Chondrocyte (in vitro differentiated cells): ENCODE measurements at regions not wholly inside any gene's neighbourhood (a gene's known extent, or its start where the extent isn't known, plus 50 kb on each side); places are given as distances from the start of the nearest gene placed in this dataset.

ENCODE experiments used
- DNase-seq: peaks from one replicate; pipeline ENCODE4 v3.0.0; 2021; ENCODE audit warnings: mixed read lengths, low spot score
- H3K27ac Mint-ChIP-seq: one replicate; pipeline ENCODE4 v1.8.0; 2021; ENCODE audit warnings: mild to moderate bottlenecking, moderate library complexity, mixed read lengths; ENCODE audit not compliant: unreplicated experiment
- H3K27me3 Mint-ChIP-seq: 2 replicates; pipeline ENCODE4 v1.8.0; 2021; ENCODE audit warnings: low read depth, mixed read lengths
- H3K36me3 Mint-ChIP-seq: 2 replicates; pipeline ENCODE4 v1.8.0; 2021; ENCODE audit warnings: low read depth, mixed read lengths
- H3K4me1 Mint-ChIP-seq: 2 replicates; pipeline ENCODE4 v1.8.0; 2021; ENCODE audit warnings: low read depth, mild to moderate bottlenecking, mixed read lengths
- H3K4me3 Mint-ChIP-seq: one replicate; pipeline ENCODE4 v1.8.0; 2021; ENCODE audit warnings: mild to moderate bottlenecking, moderate library complexity, mixed read lengths; ENCODE audit not compliant: unreplicated experiment
- H3K9me3 Mint-ChIP-seq: 2 replicates; pipeline ENCODE4 v1.8.0; 2021; ENCODE audit warnings: low read depth, mixed read lengths
- CTCF ChIP-seq: fragments of 200-600 bp; sonication (generic); IDR thresholded peaks from 2 replicates; pipeline ENCODE4 v1.5.0; 2021; ENCODE audit warnings: antibody characterized with exemption, mild to moderate bottlenecking, moderate library complexity

- TF ChIP-seq CTCF = no peak
- no peak for DNase-seq
- no peaks in the 10 kb centered on the region for H3K4me1 Mint-ChIP-seq
- H3K27me3 Mint-ChIP-seq = no peaks in the 10 kb centered on the region
- no peak overlapping the region for H3K4me3 Mint-ChIP-seq
- no peak overlapping the region for H3K27ac Mint-ChIP-seq
- no peaks in the 10 kb centered on the region for H3K36me3 Mint-ChIP-seq
- no peaks in the 10 kb centered on the region for H3K9me3 Mint-ChIP-seq
Measured at GRCh38 chr4:95957759-95958158, 117.9 kb downstream of the PDHA2 start.

- H3K9me3 Mint-ChIP-seq = peaks cover 2% of the 10 kb centered on the region
- no peaks in the 10 kb centered on the region for H3K27me3 Mint-ChIP-seq
- no peak for DNase-seq
- no peaks in the 10 kb centered on the region for H3K4me1 Mint-ChIP-seq
- no peaks in the 10 kb centered on the region for H3K36me3 Mint-ChIP-seq
- TF ChIP-seq CTCF = no peak
- no peak overlapping the region for H3K27ac Mint-ChIP-seq
- no peak overlapping the region for H3K4me3 Mint-ChIP-seq
Measured at GRCh38 chr4:95959182-95959581, 119.3 kb downstream of the PDHA2 start.

GRCh38 chr4:95959633-95960032, 119.7 kb downstream of the PDHA2 start:
- H3K4me1 Mint-ChIP-seq = no peaks in the 10 kb centered on the region
- H3K9me3 Mint-ChIP-seq = peaks cover 2% of the 10 kb centered on the region
- H3K4me3 Mint-ChIP-seq = no peak overlapping the region

GRCh38 chr4:95963456-95963855, 123.6 kb downstream of the PDHA2 start:
- Mint-ChIP-seq H3K27me3 (no peaks in the 10 kb centered on the region), H3K4me3 (no peak overlapping the region), H3K36me3 (no peaks in the 10 kb centered on the region), H3K27ac (no peak overlapping the region), H3K4me1 (no peaks in the 10 kb centered on the region), H3K9me3 (peaks cover 2% of the 10 kb centered on the region)
- TF ChIP-seq CTCF = no peak
- no peak for DNase-seq

More at GRCh38 chr4:95959633-95960032, 119.7 kb downstream of the PDHA2 start:
- no peaks in the 10 kb centered on the region for H3K27me3 Mint-ChIP-seq
- no peaks in the 10 kb centered on the region for H3K36me3 Mint-ChIP-seq
- no peak for TF ChIP-seq CTCF
- H3K27ac Mint-ChIP-seq = no peak overlapping the region
- no peak for DNase-seq

DNA sequence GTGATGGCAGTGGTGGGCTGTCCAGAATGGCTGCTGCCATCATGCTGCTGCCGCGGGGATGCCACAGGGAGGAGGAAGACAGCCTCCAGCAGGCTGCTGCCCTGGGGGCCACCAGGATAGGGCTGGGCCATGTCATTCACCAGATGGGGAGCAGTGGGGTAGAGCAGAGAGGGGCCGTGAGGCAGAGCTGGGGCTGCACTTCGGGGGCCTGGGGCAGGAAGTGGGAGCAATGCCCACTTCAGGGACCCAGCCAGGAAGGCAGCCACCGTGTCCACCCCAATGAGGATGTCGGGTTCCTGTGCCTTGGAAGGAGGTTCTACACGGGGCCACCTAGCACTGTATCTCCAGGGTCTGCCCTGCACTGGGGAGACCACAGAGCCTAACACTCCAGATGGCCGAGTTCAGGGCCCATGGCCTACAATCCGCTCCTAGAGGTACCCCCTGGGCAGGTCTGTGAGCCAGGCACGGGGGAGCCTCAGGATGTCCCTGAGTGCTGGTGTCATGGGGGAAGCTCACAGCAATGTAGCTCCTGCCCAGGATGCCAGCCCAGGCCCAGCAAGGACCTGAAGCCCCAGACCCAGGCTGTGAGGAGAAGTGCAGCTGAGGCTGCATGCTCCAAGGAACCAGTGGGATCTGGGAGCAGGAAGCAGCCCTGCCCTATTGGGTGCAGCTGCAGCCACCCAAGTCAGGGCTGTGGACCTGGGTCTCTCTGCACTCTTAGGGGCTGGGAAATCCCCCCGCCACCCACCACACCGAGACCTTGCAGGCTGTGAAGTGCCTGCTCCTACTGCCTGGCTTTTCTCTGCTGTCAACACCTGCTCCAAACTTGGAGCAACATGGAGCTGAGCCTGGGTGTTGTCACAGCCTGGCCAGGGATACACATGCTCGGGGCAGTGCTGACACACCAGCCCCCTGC, 140.3 kb downstream of the PDHA2 start:
- H3K9me3 Mint-ChIP-seq = peaks cover 6% of the 10 kb centered on the region
- H3K4me1 Mint-ChIP-seq = no peaks in the 10 kb centered on the region
- no peak for TF ChIP-seq CTCF
- H3K27ac Mint-ChIP-seq = no peak overlapping the region
- H3K4me3 Mint-ChIP-seq = no peak overlapping the region
- DNase-seq = peak; percentile 71
- no peaks in the 10 kb centered on the region for H3K36me3 Mint-ChIP-seq
- no peaks in the 10 kb centered on the region for H3K27me3 Mint-ChIP-seq
